NCI-H2029 (cell line): ENCODE measurements at regions not wholly inside any gene's neighbourhood (a gene's known extent, or its start where the extent isn't known, plus 50 kb on each side); places are given as distances from the start of the nearest gene placed in this dataset.
"Not testable (repeated sequence)": the region's sequence is repeated elsewhere in the genome, so short reads cannot be mapped to it uniquely, and the experiment has no call there.

Experiments used
- DNase-seq: peaks from one replicate; lab custom pipeline; 2025; lab: John Stamatoyannopoulos, UW

- DNase-seq: no peak
These were observed 1186.7 kb upstream of the EPHA6 start for GRCh38 chr3:95627697-95628096.

- no peak for DNase-seq
These were observed 1184.6 kb upstream of the EPHA6 start for GRCh38 chr3:95629802-95630201.

- DNase-seq: no peak
These were observed 1169.1 kb upstream of the EPHA6 start for GRCh38 chr3:95645291-95645690.

GRCh38 chr3:95654570-95655362, 1159.6 kb upstream of the EPHA6 start:
- DNase-seq: no peak

- DNase-seq: no peak
These were observed 1158.9 kb upstream of the EPHA6 start for GRCh38 chr3:95655363-95655986.

- no peak for DNase-seq
These were observed 1143.6 kb upstream of the EPHA6 start for GRCh38 chr3:95670765-95671164.

GRCh38 chr3:95673215-95673614, 1141.2 kb upstream of the EPHA6 start:
- DNase-seq: no peak

GRCh38 chr3:95705786-95706418, 1108.5 kb upstream of the EPHA6 start:
- peak; percentile 5 for DNase-seq

- DNase-seq: no peak
These were observed 1107.1 kb upstream of the EPHA6 start for GRCh38 chr3:95707268-95707667.

- no peak for DNase-seq
These were observed 1103.7 kb upstream of the EPHA6 start for GRCh38 chr3:95710684-95711083.

GRCh38 chr3:95711789-95712188, 1102.6 kb upstream of the EPHA6 start:
- DNase-seq: no peak

- no peak for DNase-seq
These were observed 1099.3 kb upstream of the EPHA6 start for GRCh38 chr3:95715128-95715527.

GRCh38 chr3:95717048-95717447, 1097.3 kb upstream of the EPHA6 start:
- DNase-seq: no peak

- DNase-seq: no peak
These were observed 1096.2 kb upstream of the EPHA6 start for GRCh38 chr3:95718168-95718567.

GRCh38 chr3:95719481-95719880, 1094.9 kb upstream of the EPHA6 start:
- DNase-seq: no peak

- no peak for DNase-seq
These were observed 1092.5 kb upstream of the EPHA6 start for GRCh38 chr3:95721938-95722337.

- DNase-seq: no peak
These were observed 1088.6 kb upstream of the EPHA6 start for GRCh38 chr3:95725770-95726169.

- no peak for DNase-seq
These were observed 1082.6 kb upstream of the EPHA6 start for GRCh38 chr3:95731753-95732152.

GRCh38 chr3:95733336-95733735, 1081.1 kb upstream of the EPHA6 start:
- no peak for DNase-seq

- DNase-seq: no peak
These were observed 1076.3 kb upstream of the EPHA6 start for GRCh38 chr3:95738045-95738444.

GRCh38 chr3:95744896-95745295, 1069.5 kb upstream of the EPHA6 start:
- DNase-seq: not testable (repeated sequence)

- no peak for DNase-seq
These were observed 1064.3 kb upstream of the EPHA6 start for GRCh38 chr3:95750097-95750496.

GRCh38 chr3:95751509-95751908, 1062.9 kb upstream of the EPHA6 start:
- no peak for DNase-seq
